PC-9 (cell line): ENCODE measurements at regions not wholly inside any gene's neighbourhood (a gene's known extent, or its start where the extent isn't known, plus 50 kb on each side); places are given as distances from the start of the nearest gene placed in this dataset.

Source experiments
- CTCF ChIP-seq: fragments of 200-600 bp; sonication (generic); conservative IDR thresholded peaks from 2 replicates; pipeline ENCODE4 v1.6.1; 2017; ENCODE audit warnings: mixed run types, antibody characterized with exemption, mild to moderate bottlenecking, moderate library complexity
- EZH2 ChIP-seq: fragments of 200-600 bp; sonication (generic); IDR thresholded peaks from 2 replicates; pipeline ENCODE4 v1.8.0; 2017; ENCODE audit warnings: antibody characterized with exemption, low read depth

GRCh38 chr4:43362875-43363636, 470.5 kb downstream of the GRXCR1 start:
- no peak for TF ChIP-seq CTCF
- no peak for TF ChIP-seq EZH2
